OCI-LY3 (cell line): ENCODE measurements at regions not wholly inside any gene's neighbourhood (a gene's known extent, or its start where the extent isn't known, plus 50 kb on each side); places are given as distances from the start of the nearest gene placed in this dataset.

Source experiments
- H2AFZ ChIP-seq: fragments of 200-600, 300-600 bp; shearing (Covaris generic); 2 replicates; pipeline ENCODE4 v1.6.0; 2014; ENCODE audit warnings: antibody characterized with exemption, low read depth, low read length
- H3K27ac ChIP-seq: fragments of 200-600, 300-600 bp; sonication (generic); 2 replicates; pipeline ENCODE4 v1.5.1; 2014; ENCODE audit warnings: mild to moderate bottlenecking, low read length, moderate library complexity, mixed read lengths
- H3K27me3 ChIP-seq: fragments of 200-600, 300-600 bp; sonication (generic); 2 replicates; pipeline ENCODE4 v1.6.1; 2014; ENCODE audit warnings: low read depth, low read length, mixed read lengths
- H3K36me3 ChIP-seq: fragments of 200-600, 300-600 bp; sonication (generic); replicated peaks from 2 replicates; pipeline ENCODE3; 2014; ENCODE audit warnings: low read depth, low read length, mixed read lengths
- H3K4me1 ChIP-seq: fragments of 300-600, 200-600 bp; sonication (generic); 2 replicates; pipeline ENCODE4 v1.6.1; 2014; ENCODE audit warnings: low read length, mixed read lengths
- H3K4me2 ChIP-seq: fragments of 200-600, 300-600 bp; sonication (generic); 2 replicates; pipeline ENCODE4 v1.6.1; 2014; ENCODE audit warnings: low read length, mixed read lengths
- H3K4me3 ChIP-seq: fragments of 300-600, 200-600 bp; sonication (generic); 2 replicates; pipeline ENCODE4 v1.5.1; 2014; ENCODE audit warnings: antibody characterized with exemption, mild to moderate bottlenecking, low read length, moderate library complexity
- H3K79me2 ChIP-seq: fragments of 300-600, 200-600 bp; shearing (Covaris generic); 2 replicates; pipeline ENCODE4 v1.6.1; 2014; ENCODE audit warnings: mild to moderate bottlenecking, low read length, mixed read lengths
- H3K9ac ChIP-seq: fragments of 300-600, 200-600 bp; shearing (Covaris generic); 2 replicates; pipeline ENCODE4 v1.6.0; 2014; ENCODE audit warnings: mild to moderate bottlenecking, low read length, moderate library complexity
- H3K9me3 ChIP-seq: fragments of 200-600, 300-600 bp; shearing (Covaris generic); 2 replicates; pipeline ENCODE4 v1.6.1; 2014; ENCODE audit warnings: low read length, mixed read lengths; ENCODE audit not compliant: insufficient read depth
- H4K20me1 ChIP-seq: fragments of 200-600, 300-600 bp; sonication (generic); 2 replicates; pipeline ENCODE4 v1.6.1; 2016; ENCODE audit warnings: low read length, mixed read lengths; ENCODE audit not compliant: insufficient read depth
- EZH2phosphoT487 ChIP-seq: fragments of 200-600 bp; shearing (Covaris generic); IDR thresholded peaks from 2 replicates; pipeline ENCODE4 v1.6.1; 2018; ENCODE audit warnings: antibody characterized with exemption, mixed run types, low read depth
- TF ChIP-seq, protein P1 (sequence below): fragments of 200-600, 300-600 bp; sonication (generic); IDR thresholded peaks from 2 replicates; pipeline ENCODE4 v1.5.1; 2014; ENCODE audit warnings: antibody characterized with exemption, low read length, low read depth

DNA sequence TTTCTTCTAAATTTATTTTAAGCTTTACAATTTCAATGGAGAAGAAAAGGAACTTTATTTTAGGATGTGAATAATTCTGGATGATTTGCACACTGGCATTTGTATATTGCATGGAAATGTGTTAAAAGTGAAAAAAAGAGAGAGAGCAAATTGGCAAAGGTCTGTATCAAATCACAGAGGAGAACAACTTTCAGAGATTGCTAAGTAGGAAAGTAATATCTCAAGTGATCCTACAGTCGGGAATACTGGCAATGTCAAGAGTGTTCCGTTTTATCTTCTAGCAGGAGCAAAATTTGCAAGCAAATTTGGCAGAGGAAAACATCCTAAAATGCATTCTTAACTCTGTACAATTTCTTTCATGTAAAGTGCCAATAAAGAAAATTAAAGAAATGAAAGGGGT, 97.1 kb upstream of the TMC3 start:
- no peak overlapping the region for H3K4me2 ChIP-seq
- no peak overlapping the region for H3K4me3 ChIP-seq
- peaks cover 48% of the 10 kb centered on the region for H3K27me3 ChIP-seq
- no peaks in the 10 kb centered on the region for H3K4me1 ChIP-seq
- TF ChIP-seq, protein P1, sequence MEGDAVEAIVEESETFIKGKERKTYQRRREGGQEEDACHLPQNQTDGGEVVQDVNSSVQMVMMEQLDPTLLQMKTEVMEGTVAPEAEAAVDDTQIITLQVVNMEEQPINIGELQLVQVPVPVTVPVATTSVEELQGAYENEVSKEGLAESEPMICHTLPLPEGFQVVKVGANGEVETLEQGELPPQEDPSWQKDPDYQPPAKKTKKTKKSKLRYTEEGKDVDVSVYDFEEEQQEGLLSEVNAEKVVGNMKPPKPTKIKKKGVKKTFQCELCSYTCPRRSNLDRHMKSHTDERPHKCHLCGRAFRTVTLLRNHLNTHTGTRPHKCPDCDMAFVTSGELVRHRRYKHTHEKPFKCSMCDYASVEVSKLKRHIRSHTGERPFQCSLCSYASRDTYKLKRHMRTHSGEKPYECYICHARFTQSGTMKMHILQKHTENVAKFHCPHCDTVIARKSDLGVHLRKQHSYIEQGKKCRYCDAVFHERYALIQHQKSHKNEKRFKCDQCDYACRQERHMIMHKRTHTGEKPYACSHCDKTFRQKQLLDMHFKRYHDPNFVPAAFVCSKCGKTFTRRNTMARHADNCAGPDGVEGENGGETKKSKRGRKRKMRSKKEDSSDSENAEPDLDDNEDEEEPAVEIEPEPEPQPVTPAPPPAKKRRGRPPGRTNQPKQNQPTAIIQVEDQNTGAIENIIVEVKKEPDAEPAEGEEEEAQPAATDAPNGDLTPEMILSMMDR, result no peak
- 0 out of 2 replicates have a peak, but pooled peaks have one; percentile 34 for TF ChIP-seq EZH2phosphoT487
- H3K36me3 ChIP-seq, result no peaks in the 10 kb centered on the region
- H2AFZ ChIP-seq, result no peak overlapping the region
- no peaks in the 10 kb centered on the region for H3K79me2 ChIP-seq
- no peaks in the 10 kb centered on the region for H4K20me1 ChIP-seq
- H3K27ac ChIP-seq, result no peak overlapping the region
- no peaks in the 10 kb centered on the region for H3K9me3 ChIP-seq
- H3K9ac ChIP-seq, result no peak overlapping the region

- TF ChIP-seq, protein P1, result no peak
- TF ChIP-seq EZH2phosphoT487, result no peak
- Histone ChIP-seq H2AFZ (no peak overlapping the region), H3K27ac (no peak overlapping the region)
Observed at GRCh38 chr15:81469154-81469553, 95.1 kb upstream of the TMC3 start.

GRCh38 chr15:81466741-81467140, 92.7 kb upstream of the TMC3 start:
- H3K27me3 ChIP-seq, result peaks cover 24% of the 10 kb centered on the region
- H3K4me1 ChIP-seq, result no peaks in the 10 kb centered on the region
- H3K27ac ChIP-seq, result no peak overlapping the region

More at GRCh38 chr15:81469154-81469553, 95.1 kb upstream of the TMC3 start:
- H4K20me1 ChIP-seq, result no peaks in the 10 kb centered on the region
- no peaks in the 10 kb centered on the region for H3K36me3 ChIP-seq
- H3K4me1 ChIP-seq, result no peaks in the 10 kb centered on the region
- H3K9ac ChIP-seq, result no peak overlapping the region
- H3K79me2 ChIP-seq, result no peaks in the 10 kb centered on the region
- H3K9me3 ChIP-seq, result no peaks in the 10 kb centered on the region
- no peak overlapping the region for H3K4me2 ChIP-seq
- no peak overlapping the region for H3K4me3 ChIP-seq
- peaks cover 44% of the 10 kb centered on the region for H3K27me3 ChIP-seq

GRCh38 chr15:81454024-81454423, 80.0 kb upstream of the TMC3 start:
- Histone ChIP-seq H3K4me2 (no peak overlapping the region), H3K27ac (no peak overlapping the region), H4K20me1 (no peaks in the 10 kb centered on the region), H3K36me3 (no peaks in the 10 kb centered on the region), H3K27me3 (peaks cover 7% of the 10 kb centered on the region; the same call in 1 of the 2 replicates), H3K79me2 (no peaks in the 10 kb centered on the region), H3K4me3 (no peak overlapping the region), H3K9ac (no peak overlapping the region), H2AFZ (no peak overlapping the region), H3K4me1 (no peaks in the 10 kb centered on the region), H3K9me3 (no peaks in the 10 kb centered on the region)
- TF ChIP-seq, protein P1, result no peak
- no peak for TF ChIP-seq EZH2phosphoT487

More at GRCh38 chr15:81466741-81467140, 92.7 kb upstream of the TMC3 start:
- TF ChIP-seq, protein P1, result no peak
- no peak for TF ChIP-seq EZH2phosphoT487
- no peak overlapping the region for H3K4me3 ChIP-seq
- H3K79me2 ChIP-seq, result no peaks in the 10 kb centered on the region
- H3K9me3 ChIP-seq, result no peaks in the 10 kb centered on the region
- H3K4me2 ChIP-seq, result no peak overlapping the region
- no peaks in the 10 kb centered on the region for H3K36me3 ChIP-seq
- H3K9ac ChIP-seq, result no peak overlapping the region
- H4K20me1 ChIP-seq, result no peaks in the 10 kb centered on the region
- H2AFZ ChIP-seq, result no peak overlapping the region
